ENCODE measurements at regions not wholly inside any gene's neighbourhood (a gene's known extent, or its start where the extent isn't known, plus 50 kb on each side); places are given as distances from the start of the nearest gene placed in this dataset.

- intact Hi-C loops (cut with micrococcal nuclease; ENCODE audit: unreplicated experiment), result no loop called here
- no peak for DNase-seq (ENCODE audit: low read depth, low spot score)
- no peak overlapping the region for H3K9ac ChIP-seq (ENCODE audit: control insufficient read depth, insufficient read depth, low read length)
- H4K20me1 ChIP-seq (ENCODE audit: control insufficient read depth, insufficient read depth), result no peaks in the 10 kb centered on the region
- CTCF ChIA-PET, result interaction anchor here (0.6 to 1.3 kb wide), 2 partner anchors 26 to 27 kb away, joined by 3 to 4 read pairs; no protein-coding TSS in a partner anchor
- no peak overlapping the region for H3K4me2 ChIP-seq (ENCODE audit: control insufficient read depth, insufficient read depth)
- ATAC-seq, result peak; percentile 34
- H3K27ac ChIP-seq (ENCODE audit: control insufficient read depth, insufficient read depth), result no peak overlapping the region
- SMC1A ChIA-PET (ENCODE audit: uncharacterized antibody, unreplicated experiment), result interaction anchor here (1.3 to 1.5 kb wide), 2 partner anchors 10 to 19 kb away, joined by 4 read pairs; no protein-coding TSS in a partner anchor
- H2AFZ ChIP-seq (ENCODE audit: control insufficient read depth, low read depth, low read length), result no peak overlapping the region
- POLR2A ChIA-PET, result interaction anchor here (1.4 kb wide), 1 partner anchor 34 kb away, joined by 5 read pairs; no protein-coding TSS in a partner anchor
- WGBS (ENCODE audit: insufficient coverage, insufficient replicate concordance, low lambda C conversion rate, missing lambda C conversion rate), result 33% methylated on average over 4 of the region's 4 CpGs
- H3K4me1 ChIP-seq (ENCODE audit: control insufficient read depth, insufficient read depth, low read length), result no peaks in the 10 kb centered on the region
- no peaks in the 10 kb centered on the region for H3K9me3 ChIP-seq (replicated peaks; ENCODE audit: control insufficient read depth, insufficient read depth, low read length)
- BruUV-seq (replicated peaks), result no TSS peak
- no peak overlapping the region for H3K4me3 ChIP-seq
- H3K27me3 ChIP-seq (replicated peaks in 1 of 2; ENCODE audit: control insufficient read depth in 2 of 2, insufficient read depth in 2 of 2, low read length in 1 of 2), result peaks cover 0 to 2% of the 10 kb centered on the region in 2 experiments; a peak in 1 of 4 replicates
- H3K79me2 ChIP-seq (ENCODE audit: control insufficient read depth, insufficient read depth, low read length), result no peaks in the 10 kb centered on the region
- RAD21 ChIA-PET (ENCODE audit: unreplicated experiment), result interaction anchor here (1.6 kb wide), 1 partner anchor 34 kb away, joined by 4 read pairs; no protein-coding TSS in a partner anchor
- FAIRE-seq, result no peak
- TF ChIP-seq BMI1 (IDR thresholded peaks at IDR 0.05; ENCODE audit: borderline replicate concordance), result peak; percentile 55
- TF ChIP-seq E2F8 (IDR thresholded peaks at IDR 0.05; ENCODE audit: low read depth, partially characterized antibody), result no peak
- no peaks in the 10 kb centered on the region for H3K36me3 ChIP-seq (ENCODE audit: control insufficient read depth in 2 of 2, insufficient read depth in 2 of 2, low read length in 1 of 2)
- in situ Hi-C loops (cut with MboI), result no loop called here
Measured at GRCh38 chr17:33494151-33494550, 201.1 kb upstream of the ASIC2 start.

DNA sequence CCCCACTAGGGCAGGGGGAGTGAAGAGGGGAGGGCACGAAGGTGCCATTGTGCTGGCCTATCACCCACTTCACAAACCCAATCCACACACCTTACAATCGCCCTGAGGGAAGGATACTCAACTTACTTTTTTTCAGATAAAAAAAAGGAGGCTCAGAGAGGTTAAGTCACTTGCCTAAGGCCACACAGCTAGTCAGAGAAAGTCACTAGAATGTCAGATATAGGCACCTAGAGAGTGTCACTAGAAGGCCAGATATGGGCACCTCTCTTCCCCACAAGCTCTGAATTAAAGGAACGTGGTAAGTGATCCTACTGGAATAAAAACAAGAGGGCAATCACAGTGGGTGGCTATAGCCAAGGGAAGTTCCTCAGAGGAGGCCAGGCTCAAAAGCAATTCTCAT is 204.5 kb upstream of the ASIC2 start:
- Histone ChIP-seq H3K36me3 (ENCODE audit: control insufficient read depth in 2 of 2, insufficient read depth in 2 of 2, low read length in 1 of 2) (no peaks in the 10 kb centered on the region), H3K79me2 (ENCODE audit: control insufficient read depth, insufficient read depth, low read length) (no peaks in the 10 kb centered on the region), H3K4me2 (ENCODE audit: control insufficient read depth, insufficient read depth) (no peak overlapping the region), H4K20me1 (ENCODE audit: control insufficient read depth, insufficient read depth) (no peaks in the 10 kb centered on the region), H3K9me3 (replicated peaks; ENCODE audit: control insufficient read depth, insufficient read depth, low read length) (no peaks in the 10 kb centered on the region), H3K9ac (ENCODE audit: control insufficient read depth, insufficient read depth, low read length) (no peak overlapping the region), H3K4me3 (no peak overlapping the region), H3K4me1 (ENCODE audit: control insufficient read depth, insufficient read depth, low read length) (no peaks in the 10 kb centered on the region), H3K27ac (ENCODE audit: control insufficient read depth, insufficient read depth) (no peak overlapping the region), H2AFZ (ENCODE audit: control insufficient read depth, low read depth, low read length) (no peak overlapping the region), H3K27me3 (replicated peaks in 1 of 2; ENCODE audit: control insufficient read depth in 2 of 2, insufficient read depth in 2 of 2, low read length in 1 of 2) (peaks cover 0 to 2% of the 10 kb centered on the region in 2 experiments; a peak in 1 of 4 replicates)
- no peak for FAIRE-seq
- CTCF ChIA-PET, result no interaction called here
- no peak for DNase-seq (ENCODE audit: low read depth, low spot score)
- ATAC-seq, result no peak
- in situ Hi-C loops (cut with MboI), result no loop called here
- 2% methylated on average over 3 of the region's 3 CpGs for WGBS (ENCODE audit: insufficient coverage, insufficient replicate concordance, low lambda C conversion rate, missing lambda C conversion rate)
- POLR2A ChIA-PET, result no interaction called here
- intact Hi-C loops (cut with micrococcal nuclease; ENCODE audit: unreplicated experiment), result no loop called here
- RAD21 ChIA-PET (ENCODE audit: unreplicated experiment), result no interaction called here
- TF ChIP-seq ASH2L (IDR thresholded peaks at IDR 0.05; ENCODE audit: borderline replicate concordance, low read depth) (no peak), IRF4 (IDR thresholded peaks at IDR 0.05; ENCODE audit: low read depth, low read length) (no peak), POLR2AphosphoS5 (IDR thresholded peaks at IDR 0.05; ENCODE audit: low read length) (no peak)
- TF ChIP-seq, protein P1, sequence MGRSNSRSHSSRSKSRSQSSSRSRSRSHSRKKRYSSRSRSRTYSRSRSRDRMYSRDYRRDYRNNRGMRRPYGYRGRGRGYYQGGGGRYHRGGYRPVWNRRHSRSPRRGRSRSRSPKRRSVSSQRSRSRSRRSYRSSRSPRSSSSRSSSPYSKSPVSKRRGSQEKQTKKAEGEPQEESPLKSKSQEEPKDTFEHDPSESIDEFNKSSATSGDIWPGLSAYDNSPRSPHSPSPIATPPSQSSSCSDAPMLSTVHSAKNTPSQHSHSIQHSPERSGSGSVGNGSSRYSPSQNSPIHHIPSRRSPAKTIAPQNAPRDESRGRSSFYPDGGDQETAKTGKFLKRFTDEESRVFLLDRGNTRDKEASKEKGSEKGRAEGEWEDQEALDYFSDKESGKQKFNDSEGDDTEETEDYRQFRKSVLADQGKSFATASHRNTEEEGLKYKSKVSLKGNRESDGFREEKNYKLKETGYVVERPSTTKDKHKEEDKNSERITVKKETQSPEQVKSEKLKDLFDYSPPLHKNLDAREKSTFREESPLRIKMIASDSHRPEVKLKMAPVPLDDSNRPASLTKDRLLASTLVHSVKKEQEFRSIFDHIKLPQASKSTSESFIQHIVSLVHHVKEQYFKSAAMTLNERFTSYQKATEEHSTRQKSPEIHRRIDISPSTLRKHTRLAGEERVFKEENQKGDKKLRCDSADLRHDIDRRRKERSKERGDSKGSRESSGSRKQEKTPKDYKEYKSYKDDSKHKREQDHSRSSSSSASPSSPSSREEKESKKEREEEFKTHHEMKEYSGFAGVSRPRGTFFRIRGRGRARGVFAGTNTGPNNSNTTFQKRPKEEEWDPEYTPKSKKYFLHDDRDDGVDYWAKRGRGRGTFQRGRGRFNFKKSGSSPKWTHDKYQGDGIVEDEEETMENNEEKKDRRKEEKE (IDR thresholded peaks at IDR 0.05), result no peak
- SMC1A ChIA-PET (ENCODE audit: uncharacterized antibody, unreplicated experiment), result no interaction called here
- no TSS peak for BruUV-seq (replicated peaks)

All from GM12878 (cell line).